Ishikawa (cell line): ENCODE measurements at regions not wholly inside any gene's neighbourhood (a gene's known extent, or its start where the extent isn't known, plus 50 kb on each side); places are given as distances from the start of the nearest gene placed in this dataset.
A peak's percentile ranks its signal among the peaks of the same experiment; 100 is the strongest.

Experiments
- CEBPB ChIP-seq: IDR thresholded peaks from 2 replicates; pipeline ENCODE4 v1.6.1; 2012
- CREB1 ChIP-seq: IDR thresholded peaks from 2 replicates; pipeline ENCODE4 v1.6.1; 2012; ENCODE audit warnings: low read depth
- EGR1 ChIP-seq: IDR thresholded peaks from 2 replicates; pipeline ENCODE4 v1.6.1; 2012
- EP300 ChIP-seq: IDR thresholded peaks from 2 replicates; pipeline ENCODE4 v1.6.1; 2012; ENCODE audit warnings: borderline replicate concordance
- FOXM1 ChIP-seq: IDR thresholded peaks from 2 replicates; pipeline ENCODE4 v1.6.1; 2012; ENCODE audit warnings: low read depth, borderline replicate concordance
- NFIC ChIP-seq: IDR thresholded peaks from 2 replicates; pipeline ENCODE4 v1.6.1; 2012
- RAD21 ChIP-seq: IDR thresholded peaks from 2 replicates; pipeline ENCODE4 v1.6.1; 2012; ENCODE audit warnings: low read depth
- TAF1 ChIP-seq: IDR thresholded peaks from 2 replicates; pipeline ENCODE4 v1.6.1; 2012; ENCODE audit warnings: low read depth, mild to moderate bottlenecking
- TCF12 ChIP-seq: IDR thresholded peaks from 2 replicates; pipeline ENCODE4 v1.6.1; 2012; ENCODE audit warnings: low read depth
- TEAD4 ChIP-seq: IDR thresholded peaks from 2 replicates; pipeline ENCODE4 v1.6.1; 2012
- YY1 ChIP-seq: IDR thresholded peaks from 2 replicates; pipeline ENCODE4 v1.6.1; 2012; ENCODE audit warnings: low read depth
- ZBTB7A ChIP-seq: IDR thresholded peaks from 2 replicates; pipeline ENCODE4 v1.6.1; 2012; ENCODE audit warnings: low read depth
- TF ChIP-seq, protein P1 (sequence below): IDR thresholded peaks from 2 replicates; pipeline ENCODE4 v1.6.1; 2012
- TF ChIP-seq, protein P2 (sequence below): IDR thresholded peaks from 2 replicates; pipeline ENCODE4 v1.6.1; 2012
- TF ChIP-seq, protein P3 (sequence below): IDR thresholded peaks from 2 replicates; pipeline ENCODE4 v1.6.1; 2012; ENCODE audit warnings: low read depth, mild to moderate bottlenecking

DNA sequence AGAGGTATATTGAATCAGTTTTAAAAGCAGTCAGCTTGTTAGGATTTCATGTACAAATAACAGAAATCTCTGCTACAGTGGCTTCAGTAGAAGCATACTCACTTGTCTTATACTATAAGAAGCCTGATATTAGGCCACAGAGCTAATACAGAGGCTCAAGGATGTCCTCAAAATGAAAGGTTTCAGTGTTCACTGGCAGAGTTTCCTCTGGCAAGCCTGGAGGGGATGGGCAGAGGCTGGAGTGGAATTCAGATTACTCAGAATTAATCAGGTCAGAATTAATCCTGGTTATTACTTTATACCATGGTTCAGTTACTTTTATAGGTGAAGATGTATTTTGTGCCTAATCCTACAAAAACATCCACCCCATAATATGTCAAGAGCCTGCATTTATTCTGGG is 520.5 kb downstream of the USP25 start:
- TF ChIP-seq TEAD4, result 0 out of 2 replicates have a peak, but pooled peaks have one; percentile 8
- TF ChIP-seq ZBTB7A, result no peak

DNA sequence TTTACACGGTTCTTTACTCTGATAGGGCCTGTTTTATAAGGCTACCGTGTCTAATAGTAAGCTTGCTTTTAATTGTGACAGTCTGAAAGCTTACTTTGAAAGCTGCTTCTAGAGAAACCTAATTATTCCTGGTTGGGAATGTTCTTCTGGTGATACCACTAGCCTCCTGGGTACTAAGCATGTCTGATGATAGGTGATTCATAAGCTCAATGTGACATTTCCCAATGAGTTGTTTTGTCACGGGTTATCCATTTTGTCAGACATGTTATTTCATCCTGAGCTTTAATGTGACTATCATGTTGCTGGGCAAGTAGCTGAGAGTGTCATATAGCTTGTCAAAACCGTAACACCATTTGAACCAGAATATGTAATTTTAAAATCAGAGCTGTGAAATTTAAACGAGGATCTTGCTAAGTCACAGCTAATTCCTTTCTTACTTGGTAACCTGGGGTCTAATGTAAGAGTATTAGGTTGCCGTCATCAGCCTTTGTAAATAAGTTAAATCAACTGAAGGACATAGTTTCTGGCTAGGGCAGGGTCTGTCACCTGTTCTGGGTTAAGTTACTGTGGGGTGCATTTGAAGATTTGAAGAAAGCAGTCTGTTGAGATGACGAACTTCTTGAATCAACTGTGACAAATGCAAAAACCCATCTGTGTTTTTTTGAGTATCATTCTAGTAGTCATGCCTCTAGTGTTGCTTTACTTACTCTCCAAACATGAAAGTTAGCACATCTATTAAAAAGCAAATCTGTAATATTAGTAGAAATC is 529.2 kb downstream of the USP25 start:
- no peak for TF ChIP-seq TAF1
- TF ChIP-seq EP300, result no peak
- no peak for TF ChIP-seq CEBPB
- no peak for TF ChIP-seq FOXM1
- no peak for TF ChIP-seq NFIC
- TF ChIP-seq TEAD4, result no peak
- no peak for TF ChIP-seq TCF12
- TF ChIP-seq EGR1, result no peak
- TF ChIP-seq, protein P1, sequence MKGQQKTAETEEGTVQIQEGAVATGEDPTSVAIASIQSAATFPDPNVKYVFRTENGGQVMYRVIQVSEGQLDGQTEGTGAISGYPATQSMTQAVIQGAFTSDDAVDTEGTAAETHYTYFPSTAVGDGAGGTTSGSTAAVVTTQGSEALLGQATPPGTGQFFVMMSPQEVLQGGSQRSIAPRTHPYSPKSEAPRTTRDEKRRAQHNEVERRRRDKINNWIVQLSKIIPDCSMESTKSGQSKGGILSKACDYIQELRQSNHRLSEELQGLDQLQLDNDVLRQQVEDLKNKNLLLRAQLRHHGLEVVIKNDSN, result no peak
- no peak for TF ChIP-seq RAD21
- TF ChIP-seq CREB1, result no peak
- TF ChIP-seq, protein P2, sequence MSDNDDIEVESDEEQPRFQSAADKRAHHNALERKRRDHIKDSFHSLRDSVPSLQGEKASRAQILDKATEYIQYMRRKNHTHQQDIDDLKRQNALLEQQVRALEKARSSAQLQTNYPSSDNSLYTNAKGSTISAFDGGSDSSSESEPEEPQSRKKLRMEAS, result no peak
- TF ChIP-seq, protein P3, sequence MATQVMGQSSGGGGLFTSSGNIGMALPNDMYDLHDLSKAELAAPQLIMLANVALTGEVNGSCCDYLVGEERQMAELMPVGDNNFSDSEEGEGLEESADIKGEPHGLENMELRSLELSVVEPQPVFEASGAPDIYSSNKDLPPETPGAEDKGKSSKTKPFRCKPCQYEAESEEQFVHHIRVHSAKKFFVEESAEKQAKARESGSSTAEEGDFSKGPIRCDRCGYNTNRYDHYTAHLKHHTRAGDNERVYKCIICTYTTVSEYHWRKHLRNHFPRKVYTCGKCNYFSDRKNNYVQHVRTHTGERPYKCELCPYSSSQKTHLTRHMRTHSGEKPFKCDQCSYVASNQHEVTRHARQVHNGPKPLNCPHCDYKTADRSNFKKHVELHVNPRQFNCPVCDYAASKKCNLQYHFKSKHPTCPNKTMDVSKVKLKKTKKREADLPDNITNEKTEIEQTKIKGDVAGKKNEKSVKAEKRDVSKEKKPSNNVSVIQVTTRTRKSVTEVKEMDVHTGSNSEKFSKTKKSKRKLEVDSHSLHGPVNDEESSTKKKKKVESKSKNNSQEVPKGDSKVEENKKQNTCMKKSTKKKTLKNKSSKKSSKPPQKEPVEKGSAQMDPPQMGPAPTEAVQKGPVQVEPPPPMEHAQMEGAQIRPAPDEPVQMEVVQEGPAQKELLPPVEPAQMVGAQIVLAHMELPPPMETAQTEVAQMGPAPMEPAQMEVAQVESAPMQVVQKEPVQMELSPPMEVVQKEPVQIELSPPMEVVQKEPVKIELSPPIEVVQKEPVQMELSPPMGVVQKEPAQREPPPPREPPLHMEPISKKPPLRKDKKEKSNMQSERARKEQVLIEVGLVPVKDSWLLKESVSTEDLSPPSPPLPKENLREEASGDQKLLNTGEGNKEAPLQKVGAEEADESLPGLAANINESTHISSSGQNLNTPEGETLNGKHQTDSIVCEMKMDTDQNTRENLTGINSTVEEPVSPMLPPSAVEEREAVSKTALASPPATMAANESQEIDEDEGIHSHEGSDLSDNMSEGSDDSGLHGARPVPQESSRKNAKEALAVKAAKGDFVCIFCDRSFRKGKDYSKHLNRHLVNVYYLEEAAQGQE, result no peak
- no peak for TF ChIP-seq ZBTB7A
- no peak for TF ChIP-seq YY1

DNA sequence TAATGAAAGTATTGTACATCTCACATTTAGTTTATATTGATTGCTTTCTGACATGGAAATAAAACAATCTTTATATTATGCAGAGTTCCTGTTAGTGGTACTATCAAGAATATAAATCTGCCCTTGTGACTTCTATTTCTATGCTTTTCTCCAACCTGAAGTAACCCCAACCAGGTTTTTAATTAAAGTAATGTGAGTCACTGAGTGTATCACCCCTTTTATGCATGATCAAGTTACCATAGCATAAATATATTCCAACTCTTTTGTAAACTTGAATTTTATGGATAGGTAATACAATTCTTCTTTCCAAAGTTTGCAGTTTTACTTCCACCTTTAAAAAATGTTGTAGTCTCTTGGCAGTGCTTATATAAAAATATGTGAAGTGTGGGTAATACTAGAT is 532.3 kb downstream of the USP25 start:
- TF ChIP-seq FOXM1 (peak; percentile 63; the same call in 1 of the 2 replicates), CEBPB (no peak), NFIC (0 out of 2 replicates have a peak, but pooled peaks have one; percentile 31), RAD21 (no peak), CREB1 (no peak), EP300 (peak; percentile 55; the same call in 1 of the 2 replicates), TCF12 (no peak), TEAD4 (0 out of 2 replicates have a peak, but pooled peaks have one; percentile 10), YY1 (no peak)
- TF ChIP-seq, protein P2, result no peak
- TF ChIP-seq, protein P1, result no peak
- TF ChIP-seq, protein P3, result no peak

DNA sequence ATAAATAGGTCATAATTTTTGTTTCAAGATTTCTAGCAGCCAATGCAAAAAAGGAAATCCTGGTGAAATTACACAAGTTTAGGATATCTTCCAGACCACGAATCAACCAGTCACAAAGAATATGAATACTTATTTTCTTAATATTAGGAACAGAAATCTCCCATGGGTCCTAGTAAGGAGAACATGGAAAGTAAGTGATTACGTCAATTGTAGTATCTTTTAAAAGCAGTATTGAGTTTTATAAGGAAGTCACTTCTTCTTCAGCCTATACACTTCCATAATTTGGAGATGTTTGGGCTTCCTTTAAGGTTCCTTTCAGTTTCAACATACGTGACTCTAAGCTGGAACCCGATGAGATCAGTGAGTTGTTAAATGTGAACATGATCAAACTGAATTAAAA is 534.5 kb downstream of the USP25 start:
- TF ChIP-seq FOXM1 (no peak), RAD21 (no peak), ZBTB7A (no peak), EGR1 (no peak), TCF12 (no peak), CREB1 (no peak), CEBPB (no peak), TEAD4 (no peak), TAF1 (no peak), YY1 (no peak), NFIC (no peak), EP300 (no peak)
- TF ChIP-seq, protein P1, result no peak
- TF ChIP-seq, protein P3, result no peak
- TF ChIP-seq, protein P2, result no peak
